ENCODE measurements at regions not wholly inside any gene's neighbourhood (a gene's known extent, or its start where the extent isn't known, plus 50 kb on each side); places are given as distances from the start of the nearest gene placed in this dataset.
A peak's percentile ranks its signal among the peaks of the same experiment; 100 is the strongest.

DNA sequence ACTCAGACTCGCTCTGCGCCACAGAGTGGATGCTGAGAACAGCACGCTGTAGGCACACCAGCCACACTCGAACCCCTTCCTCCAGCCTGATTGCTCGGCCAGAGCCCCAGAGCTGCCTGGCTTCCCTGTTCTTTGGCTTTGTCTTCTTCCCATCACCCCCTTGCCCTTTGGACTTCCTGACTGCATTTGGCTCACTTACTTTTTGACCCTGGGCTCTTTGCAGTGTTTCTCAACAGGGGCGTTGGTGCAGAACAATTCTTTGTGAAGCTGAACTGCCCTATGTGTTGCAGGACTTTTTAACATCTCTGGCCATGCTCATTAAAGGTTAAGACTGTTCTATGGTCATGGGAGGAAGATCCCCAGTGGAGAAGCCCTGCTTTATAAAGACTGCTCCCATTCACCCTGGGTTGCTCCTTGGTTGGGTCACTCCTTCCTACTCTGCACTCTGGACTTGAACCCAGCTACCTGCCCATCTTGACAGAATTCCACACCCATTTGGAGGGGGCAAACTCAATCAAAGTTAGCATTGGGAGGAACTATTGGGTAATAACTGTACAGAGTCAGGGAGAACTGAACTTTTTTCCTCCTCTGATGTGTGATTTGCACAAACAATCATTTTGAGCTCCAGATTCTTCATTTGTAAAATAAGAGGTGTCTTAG is 127.7 kb upstream of the PLEKHG7 start:
- DNase-seq = no peak

GRCh38 chr12:92574051-92574783 is 128.6 kb upstream of the PLEKHG7 start:
- DNase-seq = peak; percentile 60

DNA sequence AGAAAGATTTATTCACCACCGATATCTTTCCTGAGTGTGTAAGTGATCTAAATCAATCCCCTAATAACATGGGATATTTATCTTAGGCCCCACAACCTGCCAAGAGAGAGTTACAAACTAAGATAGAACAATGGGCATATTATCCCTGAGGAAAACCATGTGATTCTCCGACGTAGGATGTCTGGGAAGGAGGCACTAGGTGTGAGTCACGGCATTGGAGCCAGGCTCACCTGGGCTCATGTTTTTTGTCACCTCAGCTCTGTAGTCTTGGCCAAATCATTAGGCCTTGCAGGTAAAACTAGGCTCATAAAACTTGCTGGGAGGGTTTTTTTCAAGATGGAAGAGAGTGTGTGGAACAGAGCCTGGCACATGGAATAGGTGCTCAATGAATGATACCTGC is 129.7 kb upstream of the PLEKHG7 start:
- no peak for DNase-seq

DNA sequence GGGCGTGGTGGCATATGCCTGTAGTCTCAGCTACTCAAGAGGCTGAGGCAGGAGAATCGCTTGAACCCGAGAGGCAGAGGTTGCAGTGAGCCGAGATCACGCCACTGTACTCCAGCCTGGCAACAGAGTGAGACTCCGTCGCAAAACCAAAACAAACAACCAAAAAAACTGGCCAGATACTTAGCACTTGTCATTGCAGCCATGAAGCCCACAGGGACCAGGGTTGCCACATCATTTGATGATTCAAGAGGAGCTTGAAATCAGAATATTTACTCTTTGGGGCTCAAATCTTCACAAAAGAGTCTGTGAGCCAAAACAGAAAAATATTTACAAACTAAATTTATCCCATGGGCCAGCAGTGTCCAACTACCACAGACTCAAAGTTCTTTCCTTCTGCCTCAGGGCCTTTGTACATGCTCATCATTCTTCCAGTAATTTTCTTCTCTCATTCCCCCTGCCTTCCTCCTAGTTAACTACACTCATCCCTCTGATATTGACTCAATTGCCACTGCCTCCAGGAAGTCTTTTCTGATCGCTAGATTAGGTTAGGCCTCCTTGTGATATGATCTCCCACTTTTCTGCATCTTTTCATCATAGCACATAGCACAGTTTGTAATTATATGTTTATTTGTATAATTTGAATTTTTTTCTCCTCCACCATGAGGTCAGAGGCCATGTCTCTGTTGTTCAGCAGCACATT is 130.8 kb upstream of the PLEKHG7 start:
- DNase-seq = no peak

GRCh38 chr12:92571169-92571568 is 131.6 kb upstream of the PLEKHG7 start:
- DNase-seq = no peak

DNA sequence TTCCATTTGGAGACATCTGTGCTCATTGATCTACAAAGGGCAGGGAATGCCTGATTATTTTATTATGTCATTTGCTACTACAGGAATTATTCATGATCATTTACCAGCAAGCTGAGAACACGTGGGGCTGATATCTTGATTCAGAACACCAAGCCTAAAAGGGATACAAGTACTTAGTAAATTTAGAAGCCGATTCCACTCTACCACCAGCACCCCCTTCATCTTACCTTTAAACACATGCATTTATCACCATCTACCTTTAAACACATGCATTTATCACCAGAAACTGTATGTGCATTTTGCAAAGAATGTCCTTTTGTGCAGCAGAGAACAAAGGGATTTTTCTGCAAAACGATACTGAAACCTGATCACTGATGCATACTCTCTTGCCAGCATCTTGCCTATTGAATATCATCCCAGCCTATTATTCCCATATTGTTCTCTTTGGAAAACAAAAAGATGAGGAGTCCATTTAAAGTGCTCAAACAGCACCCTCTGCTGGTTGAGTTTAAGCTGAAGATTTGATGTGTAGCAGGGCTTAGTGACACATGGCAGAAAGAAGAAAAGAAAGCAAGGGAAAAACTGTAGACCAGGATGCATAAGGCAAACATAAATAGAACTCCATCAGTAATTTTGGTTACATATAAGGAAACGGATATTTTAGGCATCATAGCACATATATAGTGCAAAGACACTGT is 132.6 kb upstream of the PLEKHG7 start:
- DNase-seq = peak; percentile 78

DNA sequence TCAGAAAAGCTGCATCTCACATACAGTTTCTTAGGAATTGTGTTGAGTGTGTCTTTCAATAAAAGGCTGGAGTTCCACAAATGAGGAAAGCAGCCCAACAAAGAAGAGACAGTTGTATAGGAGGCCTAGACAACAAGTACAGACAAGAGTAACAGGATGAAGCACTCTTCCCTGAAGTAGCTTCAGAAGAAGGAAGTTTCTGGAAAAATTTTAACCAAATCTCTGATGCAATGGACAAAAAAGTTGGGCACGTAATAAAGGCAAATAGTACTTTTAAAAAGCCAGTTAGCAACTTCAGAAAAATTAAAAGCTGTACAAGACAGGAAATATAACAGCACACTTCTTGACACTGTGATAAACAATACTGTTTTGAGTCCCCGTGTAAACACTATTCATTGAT is 134.1 kb upstream of the PLEKHG7 start:
- DNase-seq = no peak

- no peak for DNase-seq
Measured at GRCh38 chr12:92566448-92567019, 136.3 kb upstream of the PLEKHG7 start.

GRCh38 chr12:92563819-92564218 is 139.0 kb upstream of the PLEKHG7 start:
- DNase-seq = no peak

DNA sequence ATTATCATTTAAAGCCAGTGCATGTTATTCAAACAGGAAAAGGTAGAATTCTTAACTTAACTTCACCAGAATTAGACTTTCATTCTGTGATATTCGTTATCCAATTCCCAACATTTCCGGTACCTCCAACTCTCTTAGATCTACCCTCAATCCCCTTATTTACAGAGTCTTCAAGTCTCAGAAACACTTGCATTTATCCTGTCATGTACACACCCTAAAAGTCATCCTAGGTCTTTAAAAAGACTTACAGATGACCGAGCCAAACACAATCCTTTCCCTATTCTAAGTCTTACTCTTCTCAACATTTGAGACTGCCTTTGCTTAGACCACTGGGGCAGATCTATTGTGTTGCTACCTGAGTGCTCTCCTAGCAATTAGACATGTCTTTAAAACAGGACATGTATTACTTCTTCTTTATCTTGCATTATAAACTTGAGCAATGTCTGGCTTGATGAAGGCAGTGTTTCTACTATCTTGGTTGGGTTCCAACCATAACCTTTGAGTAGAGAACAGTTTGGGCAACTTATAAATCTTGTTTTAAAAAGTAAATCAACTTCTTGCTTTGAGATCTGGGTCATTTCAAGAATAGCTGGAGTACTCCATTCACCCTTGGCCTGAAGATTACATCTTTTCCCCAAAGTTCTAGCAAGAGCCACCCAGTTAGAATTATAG is 140.6 kb upstream of the PLEKHG7 start:
- no peak for DNase-seq

- peak; percentile 69 for DNase-seq
Measured at GRCh38 chr12:92561543-92561899, 141.3 kb upstream of the PLEKHG7 start.

- no peak for DNase-seq
Measured at GRCh38 chr12:92560713-92561542, 141.9 kb upstream of the PLEKHG7 start.

GRCh38 chr12:92558806-92559205 is 144.0 kb upstream of the PLEKHG7 start:
- DNase-seq = no peak

- no peak for DNase-seq
Measured at GRCh38 chr12:92558215-92558773, 144.5 kb upstream of the PLEKHG7 start.

DNA sequence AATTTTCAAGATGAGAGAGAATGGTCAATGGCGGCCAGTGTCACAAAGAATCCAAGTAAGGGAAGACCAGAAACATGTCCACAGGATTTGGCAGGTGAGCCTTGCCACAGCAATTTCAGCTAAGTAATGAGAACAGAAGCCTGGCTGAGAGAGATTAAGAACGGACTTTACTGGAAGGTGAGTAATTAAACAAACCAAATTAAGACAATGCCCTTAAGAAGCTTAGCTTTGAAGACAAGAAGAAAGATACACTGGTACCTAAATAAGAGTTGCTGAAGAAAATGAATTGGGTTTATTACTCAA is 145.4 kb upstream of the PLEKHG7 start:
- no peak for DNase-seq

- no peak for DNase-seq
Measured at GRCh38 chr12:92556637-92557421, 146.0 kb upstream of the PLEKHG7 start.

DNA sequence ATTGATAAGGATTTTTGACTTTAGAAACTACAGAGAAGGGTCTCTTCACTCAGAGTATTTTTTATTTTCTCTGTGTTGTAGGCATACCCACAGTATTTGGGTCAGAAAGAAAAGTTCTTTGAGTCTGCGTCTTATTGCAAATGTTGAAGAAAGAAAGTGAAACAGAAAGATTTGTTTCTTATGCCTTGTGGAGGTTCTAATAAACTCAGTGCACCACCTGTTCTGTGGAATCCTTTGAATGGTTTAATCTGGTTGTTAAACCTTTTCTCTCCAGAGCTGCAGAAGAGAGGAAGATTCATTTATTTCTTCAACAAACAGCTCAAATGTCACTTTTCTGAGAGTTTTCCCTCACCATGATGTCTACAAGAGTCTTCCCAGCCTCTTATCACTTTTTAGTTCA is 146.6 kb upstream of the PLEKHG7 start:
- DNase-seq = no peak

- no peak for DNase-seq
Measured at GRCh38 chr12:92554158-92555073, 148.4 kb upstream of the PLEKHG7 start.

DNA sequence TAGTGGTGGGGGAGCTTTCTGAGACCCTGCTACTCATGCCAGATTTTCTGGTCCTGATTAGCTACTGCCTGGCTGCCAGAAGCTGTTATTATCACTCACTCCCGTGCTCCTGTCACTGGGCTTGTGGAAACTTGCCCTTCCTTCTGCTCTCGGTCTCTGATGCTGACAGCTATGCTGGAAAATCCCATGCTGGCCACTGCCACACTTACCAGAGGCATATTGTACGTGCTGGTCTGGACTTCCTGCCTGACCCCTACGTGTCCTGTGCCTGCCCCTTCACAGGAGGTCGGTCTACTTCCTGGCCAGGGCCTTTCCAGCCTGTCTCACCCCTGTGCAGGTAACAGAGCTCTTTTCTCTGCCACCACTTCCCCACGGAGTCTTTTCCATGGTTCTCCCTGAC is 149.4 kb upstream of the PLEKHG7 start:
- peak; percentile 22 for DNase-seq
